HepG2 (cell line): ENCODE measurements at regions not wholly inside any gene's neighbourhood (a gene's known extent, or its start where the extent isn't known, plus 50 kb on each side); places are given as distances from the start of the nearest gene placed in this dataset.
A peak's percentile ranks its signal among the peaks of the same experiment; 100 is the strongest.

ENCODE experiments used
- ARNT2 ChIP-seq: sonication (generic); formaldehyde crosslinking; IDR thresholded peaks from 2 replicates; pipeline ENCODE4 v1.8.0; 2022; ENCODE audit warnings: mild to moderate bottlenecking, low read depth, missing genetic modification reagents, moderate library complexity
- CEBPB ChIP-seq: IDR thresholded peaks from 2 replicates; pipeline ENCODE4 v1.6.1; 2011; ENCODE audit warnings: low read depth, low read length, improper control_type of control experiment, borderline replicate concordance
- HMGXB4 ChIP-seq, 2 experiments: sonication (generic) in 1 of 2; formaldehyde crosslinking in 1 of 2; IDR thresholded peaks; 2 replicates each; pipeline versions ENCODE4 v1.4.0 to v1.6.1; 2018 to 2020; ENCODE audit warnings: missing genetic modification reagents in 2 of 2, borderline replicate concordance in 1 of 2, low read depth in 1 of 2, mild to moderate bottlenecking in 1 of 2, missing biosample characterization in 1 of 2
- KDM2A ChIP-seq: sonication (generic); formaldehyde crosslinking; IDR thresholded peaks from 2 replicates; pipeline ENCODE4 v1.4.0; 2020; ENCODE audit warnings: low read depth, missing genetic modification reagents, borderline replicate concordance
- POGK ChIP-seq: sonication (generic); formaldehyde crosslinking; conservative IDR thresholded peaks from 2 replicates; pipeline ENCODE4 v1.8.0; 2022; ENCODE audit warnings: mild to moderate bottlenecking, moderate library complexity, missing genetic modification reagents
- POLR2AphosphoS5 ChIP-seq: IDR thresholded peaks from 2 replicates; pipeline ENCODE4 v1.6.1; 2012; ENCODE audit warnings: low read depth, low read length
- SAP130 ChIP-seq: IDR thresholded peaks from 2 replicates; pipeline ENCODE4 v1.6.1; 2016; ENCODE audit warnings: low read depth
- SSRP1 ChIP-seq: IDR thresholded peaks from 2 replicates; pipeline ENCODE4 v1.6.1; 2016; ENCODE audit warnings: control low read depth
- TIGD3 ChIP-seq: sonication (generic); formaldehyde crosslinking; IDR thresholded peaks from 2 replicates; pipeline ENCODE4 v1.5.1; 2020; ENCODE audit warnings: mild to moderate bottlenecking, missing genetic modification reagents, borderline replicate concordance
- ZNF101 ChIP-seq: sonication (generic); formaldehyde crosslinking; IDR thresholded peaks from 2 replicates; pipeline ENCODE4 v1.4.0; 2020; ENCODE audit warnings: mild to moderate bottlenecking, low read depth, missing genetic modification reagents, borderline replicate concordance
- ZNF276 ChIP-seq: sonication (generic); formaldehyde crosslinking; IDR thresholded peaks from 2 replicates; pipeline ENCODE4 v1.4.0; 2020; ENCODE audit warnings: mild to moderate bottlenecking, low read depth, missing genetic modification reagents
- ZNF343 ChIP-seq: sonication (generic); formaldehyde crosslinking; IDR thresholded peaks from 2 replicates; pipeline ENCODE4 v1.4.0; 2020; ENCODE audit warnings: mild to moderate bottlenecking, missing genetic modification reagents
- ZNF503 ChIP-seq: sonication (generic); formaldehyde crosslinking; IDR thresholded peaks from 2 replicates; pipeline ENCODE4 v1.4.0; 2020; ENCODE audit warnings: missing genetic modification reagents
- ZNF780A ChIP-seq: sonication (generic); formaldehyde crosslinking; IDR thresholded peaks from 2 replicates; pipeline ENCODE4 v1.8.0; 2022; ENCODE audit warnings: mild to moderate bottlenecking, missing genetic modification reagents, moderate library complexity
- ZNF83 ChIP-seq: sonication (generic); formaldehyde crosslinking; IDR thresholded peaks from 2 replicates; pipeline ENCODE4 v1.4.0; 2020; ENCODE audit warnings: missing genetic modification reagents, mild to moderate bottlenecking, borderline replicate concordance
- ZNF879 ChIP-seq: sonication (generic); formaldehyde crosslinking; IDR thresholded peaks from 2 replicates; pipeline ENCODE4 v1.8.1; 2023; ENCODE audit warnings: missing genetic modification reagents

- TF ChIP-seq HMGXB4 (CRISPR knock-in tag; IDR thresholded peaks at IDR 0.05; ENCODE audit: borderline replicate concordance in 1 of 2, low read depth in 1 of 2) (no peak), ZNF780A (CRISPR knock-in tag) (no peak), CEBPB (no peak), ZNF343 (CRISPR knock-in tag) (no peak), ZNF503 (CRISPR knock-in tag) (no peak), ZNF83 (no peak), ARNT2 (CRISPR knock-in tag) (no peak), ZNF276 (CRISPR knock-in tag) (no peak), ZNF101 (no peak), SSRP1 (CRISPR knock-in tag) (no peak), TIGD3 (CRISPR knock-in tag) (no peak), POGK (CRISPR knock-in tag) (no peak), ZNF879 (CRISPR knock-in tag) (no peak), POLR2AphosphoS5 (no peak), SAP130 (CRISPR knock-in tag) (peak; percentile 21; the same call in 1 of the 2 replicates), KDM2A (CRISPR knock-in tag) (0 out of 2 replicates have a peak, but pooled peaks have one; percentile 32)
Observed at GRCh38 chr15:99476413-99477222, 89.2 kb upstream of the MEF2A start (continued).
